ENCODE measurements at regions not wholly inside any gene's neighbourhood (a gene's known extent, or its start where the extent isn't known, plus 50 kb on each side); places are given as distances from the start of the nearest gene placed in this dataset.
"Not testable (repeated sequence)": the region's sequence is repeated elsewhere in the genome, so short reads cannot be mapped to it uniquely, and the experiment has no call there.

- no peaks in the 10 kb centered on the region for H3K4me1 Mint-ChIP-seq (ENCODE audit: low read depth)
- no peak overlapping the region for H3K27ac Mint-ChIP-seq
- no peaks in the 10 kb centered on the region for H3K36me3 Mint-ChIP-seq (ENCODE audit: low read depth)
- no peaks in the 10 kb centered on the region for H3K9me3 Mint-ChIP-seq
- H3K4me3 Mint-ChIP-seq, result no peak overlapping the region
- H3K27me3 Mint-ChIP-seq, result no peaks in the 10 kb centered on the region
Observed at GRCh38 chr1:98575955-98576354, 85.6 kb upstream of the SNX7 start.

GRCh38 chr1:98565951-98566350 lies 95.6 kb upstream of the SNX7 start:
- H3K4me3 Mint-ChIP-seq, result no peak overlapping the region
- no peaks in the 10 kb centered on the region for H3K27me3 Mint-ChIP-seq
- H3K9me3 Mint-ChIP-seq, result peaks cover 18% of the 10 kb centered on the region
- H3K4me1 Mint-ChIP-seq (ENCODE audit: low read depth), result no peaks in the 10 kb centered on the region
- H3K36me3 Mint-ChIP-seq (ENCODE audit: low read depth), result no peaks in the 10 kb centered on the region
- no peak overlapping the region for H3K27ac Mint-ChIP-seq

GRCh38 chr1:98559291-98559690 lies 102.2 kb upstream of the SNX7 start:
- no peaks in the 10 kb centered on the region for H3K27me3 Mint-ChIP-seq
- peaks cover 16% of the 10 kb centered on the region for H3K9me3 Mint-ChIP-seq
- no peak overlapping the region for H3K27ac Mint-ChIP-seq
- no peaks in the 10 kb centered on the region for H3K36me3 Mint-ChIP-seq (ENCODE audit: low read depth)
- H3K4me1 Mint-ChIP-seq (ENCODE audit: low read depth), result no peaks in the 10 kb centered on the region
- H3K4me3 Mint-ChIP-seq, result no peak overlapping the region

- H3K9me3 Mint-ChIP-seq, result peaks cover 14% of the 10 kb centered on the region
Observed at GRCh38 chr1:98557895-98558294, 103.6 kb upstream of the SNX7 start.

GRCh38 chr1:98556521-98557158 lies 104.9 kb upstream of the SNX7 start:
- H3K4me1 Mint-ChIP-seq (ENCODE audit: low read depth), result no peaks in the 10 kb centered on the region
- H3K9me3 Mint-ChIP-seq, result peaks cover 4% of the 10 kb centered on the region
- H3K4me3 Mint-ChIP-seq, result no peak overlapping the region
- H3K27ac Mint-ChIP-seq, result no peak overlapping the region
- H3K36me3 Mint-ChIP-seq (ENCODE audit: low read depth), result no peaks in the 10 kb centered on the region
- no peaks in the 10 kb centered on the region for H3K27me3 Mint-ChIP-seq

More at GRCh38 chr1:98557895-98558294, 103.6 kb upstream of the SNX7 start:
- Mint-ChIP-seq H3K4me1 (ENCODE audit: low read depth) (no peaks in the 10 kb centered on the region), H3K27ac (no peak overlapping the region), H3K36me3 (ENCODE audit: low read depth) (no peaks in the 10 kb centered on the region), H3K4me3 (no peak overlapping the region), H3K27me3 (no peaks in the 10 kb centered on the region)

- H3K4me1 Mint-ChIP-seq (ENCODE audit: low read depth), result no peaks in the 10 kb centered on the region
- peaks cover 8% of the 10 kb centered on the region for H3K9me3 Mint-ChIP-seq
- peaks cover 3% of the 10 kb centered on the region for H3K27me3 Mint-ChIP-seq
- no peak overlapping the region for H3K4me3 Mint-ChIP-seq
- no peaks in the 10 kb centered on the region for H3K36me3 Mint-ChIP-seq (ENCODE audit: low read depth)
- H3K27ac Mint-ChIP-seq, result no peak overlapping the region
Observed at GRCh38 chr1:98555814-98556213, 105.7 kb upstream of the SNX7 start.

- not testable (repeated sequence) for H3K4me3 Mint-ChIP-seq; H3K27me3 Mint-ChIP-seq; H3K36me3 Mint-ChIP-seq (ENCODE audit: low read depth); H3K4me1 Mint-ChIP-seq (ENCODE audit: low read depth); H3K9me3 Mint-ChIP-seq; H3K27ac Mint-ChIP-seq
Observed at GRCh38 chr1:98552576-98553074, 108.9 kb upstream of the SNX7 start.

GRCh38 chr1:98550076-98550475 lies 111.4 kb upstream of the SNX7 start:
- Mint-ChIP-seq H3K27ac (no peak overlapping the region), H3K27me3 (peaks cover 3% of the 10 kb centered on the region), H3K4me3 (no peak overlapping the region), H3K36me3 (ENCODE audit: low read depth) (no peaks in the 10 kb centered on the region), H3K4me1 (ENCODE audit: low read depth) (no peaks in the 10 kb centered on the region), H3K9me3 (peaks cover 14% of the 10 kb centered on the region)

GRCh38 chr1:98546319-98546718 lies 115.2 kb upstream of the SNX7 start:
- H3K4me1 Mint-ChIP-seq (ENCODE audit: low read depth), result no peaks in the 10 kb centered on the region
- H3K27ac Mint-ChIP-seq, result peak overlapping the region; percentile 7
- no peaks in the 10 kb centered on the region for H3K36me3 Mint-ChIP-seq (ENCODE audit: low read depth)
- peaks cover under 1% of the 10 kb centered on the region for H3K27me3 Mint-ChIP-seq
- no peak overlapping the region for H3K4me3 Mint-ChIP-seq
- peaks cover 11% of the 10 kb centered on the region for H3K9me3 Mint-ChIP-seq

- H3K36me3 Mint-ChIP-seq (ENCODE audit: low read depth), result no peaks in the 10 kb centered on the region
- no peak overlapping the region for H3K27ac Mint-ChIP-seq
- H3K4me3 Mint-ChIP-seq, result no peak overlapping the region
- H3K9me3 Mint-ChIP-seq, result peaks cover 4% of the 10 kb centered on the region
- no peaks in the 10 kb centered on the region for H3K27me3 Mint-ChIP-seq
- no peaks in the 10 kb centered on the region for H3K4me1 Mint-ChIP-seq (ENCODE audit: low read depth)
Observed at GRCh38 chr1:98538106-98538505, 123.4 kb upstream of the SNX7 start.

- no peak overlapping the region for H3K4me3 Mint-ChIP-seq
- no peaks in the 10 kb centered on the region for H3K4me1 Mint-ChIP-seq (ENCODE audit: low read depth)
- peaks cover 40% of the 10 kb centered on the region for H3K9me3 Mint-ChIP-seq
- H3K27ac Mint-ChIP-seq, result no peak overlapping the region
- no peaks in the 10 kb centered on the region for H3K27me3 Mint-ChIP-seq
- no peaks in the 10 kb centered on the region for H3K36me3 Mint-ChIP-seq (ENCODE audit: low read depth)
Observed at GRCh38 chr1:98523256-98523655, 138.3 kb upstream of the SNX7 start.

- Mint-ChIP-seq H3K4me3 (no peak overlapping the region), H3K27me3 (no peaks in the 10 kb centered on the region), H3K4me1 (ENCODE audit: low read depth) (no peaks in the 10 kb centered on the region), H3K27ac (no peak overlapping the region), H3K9me3 (peaks cover 13% of the 10 kb centered on the region), H3K36me3 (ENCODE audit: low read depth) (no peaks in the 10 kb centered on the region)
Observed at GRCh38 chr1:98516306-98516705, 145.2 kb upstream of the SNX7 start.

GRCh38 chr1:98515744-98516143 lies 145.8 kb upstream of the SNX7 start:
- Mint-ChIP-seq H3K4me3 (no peak overlapping the region), H3K36me3 (ENCODE audit: low read depth) (no peaks in the 10 kb centered on the region), H3K27me3 (no peaks in the 10 kb centered on the region), H3K27ac (no peak overlapping the region), H3K4me1 (ENCODE audit: low read depth) (no peaks in the 10 kb centered on the region), H3K9me3 (peaks cover 15% of the 10 kb centered on the region)

GRCh38 chr1:98512216-98512615 lies 149.3 kb upstream of the SNX7 start:
- H3K9me3 Mint-ChIP-seq, result peaks cover 15% of the 10 kb centered on the region
- H3K36me3 Mint-ChIP-seq (ENCODE audit: low read depth); H3K27ac Mint-ChIP-seq; H3K4me3 Mint-ChIP-seq; H3K4me1 Mint-ChIP-seq (ENCODE audit: low read depth); H3K27me3 Mint-ChIP-seq: not testable (repeated sequence)

- Mint-ChIP-seq H3K27me3 (no peaks in the 10 kb centered on the region), H3K27ac (no peak overlapping the region), H3K4me3 (no peak overlapping the region), H3K4me1 (ENCODE audit: low read depth) (no peaks in the 10 kb centered on the region), H3K36me3 (ENCODE audit: low read depth) (no peaks in the 10 kb centered on the region), H3K9me3 (peaks cover 23% of the 10 kb centered on the region)
Observed at GRCh38 chr1:98503771-98504170, 157.8 kb upstream of the SNX7 start.

GRCh38 chr1:98502937-98503336 lies 158.6 kb upstream of the SNX7 start:
- H3K9me3 Mint-ChIP-seq, result peaks cover 23% of the 10 kb centered on the region

More at GRCh38 chr1:98502937-98503336, 158.6 kb upstream of the SNX7 start:
- no peaks in the 10 kb centered on the region for H3K4me1 Mint-ChIP-seq (ENCODE audit: low read depth)
- H3K4me3 Mint-ChIP-seq, result no peak overlapping the region
- H3K27ac Mint-ChIP-seq, result no peak overlapping the region
- H3K27me3 Mint-ChIP-seq, result no peaks in the 10 kb centered on the region
- no peaks in the 10 kb centered on the region for H3K36me3 Mint-ChIP-seq (ENCODE audit: low read depth)
